Body of pancreas (tissue), 4 donors: ENCODE measurements at regions not wholly inside any gene's neighbourhood (a gene's known extent, or its start where the extent isn't known, plus 50 kb on each side); places are given as distances from the start of the nearest gene placed in this dataset.

Experiments
- CTCF ChIP-seq, 7 experiments: fragments of 450-650 bp in 4 of 7; fragments of 200-600 bp in 3 of 7; sonication (generic) in 3 of 7; IDR thresholded peaks; one replicate each; pipeline ENCODE4 v1.5.1; 2016 to 2019; ENCODE audit warnings: antibody characterized with exemption in 7 of 7
- POLR2A ChIP-seq, 3 donors: fragments of 450-650 bp; IDR thresholded peaks; one replicate each; pipeline ENCODE4 v1.6.1; 2016; ENCODE audit warnings: antibody characterized with exemption in 3 of 3, mild to moderate bottlenecking in 2 of 3

GRCh38 chr18:73841661-73842060 is 306.0 kb downstream of the FBXO15 start:
- no peak for TF ChIP-seq CTCF (IDR thresholded peaks at IDR 0.05)
- TF ChIP-seq POLR2A (IDR thresholded peaks at IDR 0.05): no peak
